UCSD-AML1 (cell line): ENCODE measurements at regions not wholly inside any gene's neighbourhood (a gene's known extent, or its start where the extent isn't known, plus 50 kb on each side); places are given as distances from the start of the nearest gene placed in this dataset.

Experiments
- DNase-seq: peaks from one replicate; lab custom pipeline; 2025; ENCODE audit not compliant: unreplicated experiment; lab: John Stamatoyannopoulos, UW

DNA sequence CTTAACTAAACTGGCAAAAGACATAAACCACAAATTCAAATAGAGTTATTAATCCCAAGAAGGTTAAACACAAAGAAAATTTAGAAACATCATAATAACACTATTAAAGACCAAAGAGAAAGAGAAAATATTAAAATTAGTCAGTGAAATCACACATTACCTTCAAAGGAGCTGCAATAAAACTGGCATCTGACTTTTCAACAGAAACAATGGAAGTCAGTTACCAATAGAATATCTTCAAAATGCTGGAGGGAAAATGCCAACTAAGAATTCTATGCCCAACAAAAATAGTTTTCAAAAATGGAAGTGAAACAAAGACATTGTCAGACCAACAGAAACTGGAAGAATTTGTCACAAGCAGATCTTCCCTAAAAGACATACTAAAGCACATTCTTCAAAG lies 68.7 kb upstream of the RNF7 start:
- DNase-seq, result no peak

DNA sequence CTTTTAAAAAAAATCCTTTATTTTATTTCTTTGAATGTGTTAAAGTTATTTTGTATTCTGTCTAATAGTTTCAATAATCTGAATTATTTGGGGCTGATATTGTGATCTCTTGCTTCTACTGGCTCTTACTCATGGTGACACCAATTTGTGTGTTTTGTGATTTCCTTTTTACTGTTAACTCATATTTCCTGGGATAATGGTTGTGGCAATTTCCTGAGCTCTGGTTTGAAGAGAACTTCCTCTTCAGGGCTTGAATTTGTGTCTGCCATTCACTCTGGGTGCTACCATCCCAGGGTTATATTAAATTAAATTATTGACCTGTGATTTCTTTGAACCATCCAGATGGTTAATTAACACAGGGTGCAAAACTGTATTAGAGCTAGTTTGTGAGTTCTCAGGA lies 60.4 kb upstream of the RNF7 start:
- no peak for DNase-seq

DNA sequence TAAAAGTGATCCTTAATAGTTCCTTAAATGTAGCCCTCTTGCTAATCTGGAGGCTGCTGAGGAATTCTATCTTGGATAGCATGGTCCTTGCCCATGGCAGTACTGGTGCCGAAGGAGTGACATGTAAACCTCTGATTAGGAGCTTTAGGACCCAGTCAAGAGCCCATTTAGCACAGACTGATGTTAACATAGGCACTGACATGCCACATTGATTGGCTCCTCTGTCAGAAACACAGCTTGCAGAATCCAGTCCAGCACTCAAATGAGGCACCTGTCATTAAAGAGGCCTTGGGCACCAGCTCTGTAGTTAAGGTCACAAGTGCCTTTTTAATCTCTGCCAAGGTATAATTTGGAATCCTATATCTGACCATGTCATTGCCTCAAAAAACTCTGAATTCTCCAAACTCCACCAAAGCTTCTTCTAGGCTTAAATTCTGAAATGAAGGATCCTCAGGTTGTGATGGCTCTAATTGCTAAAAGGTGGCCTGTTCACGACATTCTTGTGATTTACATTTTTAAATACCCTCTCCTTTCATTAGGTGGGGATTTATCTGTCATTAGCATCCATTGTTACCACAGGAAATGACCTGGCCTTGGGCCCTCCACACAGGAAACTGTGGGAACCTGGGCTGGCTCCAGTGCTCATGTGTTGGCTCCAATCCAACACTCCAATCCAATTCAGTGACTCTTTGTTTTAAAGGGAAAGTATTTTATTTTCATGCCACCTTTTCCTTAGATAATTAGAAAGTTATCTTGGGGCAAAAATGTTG lies 57.3 kb upstream of the RNF7 start:
- DNase-seq, result peak; percentile 61

DNA sequence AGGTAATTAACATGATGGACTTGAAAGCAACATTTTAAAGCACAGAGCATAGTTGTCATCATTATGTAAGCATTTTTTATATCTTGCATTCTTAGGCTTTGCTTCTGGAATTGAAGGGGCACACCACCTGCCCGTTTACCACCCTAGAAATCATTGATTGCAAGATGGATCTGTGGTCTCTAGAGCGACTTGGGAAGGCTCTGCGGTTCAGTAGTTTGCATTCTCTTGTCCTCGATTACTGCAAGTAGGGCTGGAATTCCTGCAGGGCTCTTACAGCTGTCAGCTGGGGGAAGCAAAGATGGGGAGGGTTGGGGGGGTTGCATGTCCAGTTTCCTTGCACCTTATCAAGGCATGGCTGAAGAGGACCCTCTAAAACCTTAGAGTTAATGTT lies 56.7 kb upstream of the RNF7 start:
- DNase-seq, result no peak

DNA sequence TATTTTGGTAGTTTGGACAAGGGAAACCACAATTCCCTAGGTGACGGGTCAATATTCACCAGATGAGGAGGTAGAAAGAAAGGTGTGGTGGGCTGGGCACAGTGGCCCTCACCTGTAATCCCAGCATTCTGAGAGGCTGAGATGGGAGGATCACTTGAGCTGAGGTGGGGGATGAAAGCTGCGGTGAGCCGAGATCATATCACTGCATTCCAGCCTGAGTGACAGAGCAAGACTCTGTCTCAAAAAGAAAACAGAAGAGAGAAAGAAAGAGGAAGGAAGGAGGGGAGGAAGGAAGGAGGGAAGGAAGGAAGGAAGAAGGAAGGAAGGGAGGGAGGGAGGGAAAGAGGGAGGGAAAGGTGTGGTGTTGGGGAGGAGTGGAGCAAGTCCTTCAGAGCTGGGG lies 56.1 kb upstream of the RNF7 start:
- no peak for DNase-seq

DNA sequence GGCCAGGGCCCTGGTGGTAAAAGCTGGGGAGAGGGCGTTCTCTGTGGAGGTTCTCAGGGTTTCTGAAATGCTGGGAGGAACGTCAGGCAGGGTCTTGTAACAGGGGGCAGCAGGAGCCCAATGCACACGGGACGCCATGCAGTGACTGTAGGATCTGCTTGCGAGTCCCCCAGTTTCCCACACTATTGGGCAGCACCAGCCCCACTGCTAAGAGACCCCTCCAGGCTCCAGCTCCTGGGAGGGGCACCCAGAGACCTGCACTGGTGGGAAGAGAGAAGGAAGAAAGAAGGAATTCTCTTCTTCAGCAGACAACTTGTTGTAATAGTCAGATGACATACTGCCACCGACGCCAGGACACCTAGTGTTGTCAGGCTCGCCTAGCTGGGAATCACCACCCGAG lies 55.2 kb upstream of the RNF7 start:
- no peak for DNase-seq

DNA sequence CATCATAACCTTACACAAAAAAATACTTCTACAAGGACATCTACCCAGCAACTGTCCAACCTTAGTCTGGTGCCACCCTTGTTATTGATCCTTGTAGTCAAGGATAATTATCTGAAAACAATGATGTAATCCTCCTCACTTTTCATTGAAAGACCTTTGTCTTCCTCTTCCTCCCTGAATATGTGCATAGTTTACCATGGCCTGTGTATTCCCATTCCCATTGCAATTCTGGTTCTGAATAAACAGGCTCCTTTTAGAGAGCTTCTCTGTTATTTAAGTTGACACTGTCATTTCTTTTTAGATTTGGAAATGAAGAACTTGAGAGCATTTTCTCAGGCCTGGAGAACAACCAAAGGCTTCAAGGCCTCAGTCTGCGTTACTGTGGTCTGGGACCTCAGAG lies 53.3 kb upstream of the RNF7 start:
- DNase-seq, result no peak

DNA sequence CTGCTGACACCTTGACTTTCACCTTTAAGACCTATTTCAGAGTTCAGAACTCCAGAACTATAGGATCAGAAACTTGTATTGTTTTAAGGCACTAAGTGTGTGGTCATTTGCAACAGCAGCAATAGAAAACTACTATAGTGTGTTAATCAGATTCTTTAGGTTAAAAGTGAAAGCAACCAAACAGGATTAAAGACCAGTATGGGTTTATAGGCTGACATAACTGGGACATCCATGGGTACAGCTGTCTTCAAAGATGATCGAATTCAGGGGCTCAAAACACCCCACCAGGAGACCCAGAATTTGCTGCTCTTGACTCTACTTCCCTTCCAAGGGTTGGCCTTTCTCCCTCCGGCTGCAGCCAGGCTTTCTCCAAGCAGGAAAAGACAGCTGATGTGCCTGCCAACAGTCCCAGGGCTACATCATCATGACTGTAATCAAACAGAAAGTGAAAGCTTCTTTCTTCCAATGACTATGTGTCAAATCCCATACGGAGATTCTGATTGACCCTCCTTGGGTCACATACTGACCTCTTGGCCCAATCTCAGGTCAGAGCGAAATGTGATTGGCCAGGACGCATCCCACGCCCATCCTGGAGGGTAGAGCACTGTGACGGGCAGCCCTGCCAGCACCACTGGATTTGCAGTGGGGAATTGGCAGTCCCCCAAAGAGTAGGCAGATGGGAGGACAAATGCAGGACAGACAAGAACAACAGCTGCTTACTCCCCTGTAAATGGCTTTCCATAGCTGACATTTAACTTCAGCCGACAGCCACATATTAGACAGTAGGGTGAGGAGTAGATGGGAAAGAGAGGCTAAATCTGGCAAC lies 51.4 kb upstream of the RNF7 start:
- DNase-seq, result no peak
